ENCODE measurements at regions not wholly inside any gene's neighbourhood (a gene's known extent, or its start where the extent isn't known, plus 50 kb on each side); places are given as distances from the start of the nearest gene placed in this dataset.

DNA sequence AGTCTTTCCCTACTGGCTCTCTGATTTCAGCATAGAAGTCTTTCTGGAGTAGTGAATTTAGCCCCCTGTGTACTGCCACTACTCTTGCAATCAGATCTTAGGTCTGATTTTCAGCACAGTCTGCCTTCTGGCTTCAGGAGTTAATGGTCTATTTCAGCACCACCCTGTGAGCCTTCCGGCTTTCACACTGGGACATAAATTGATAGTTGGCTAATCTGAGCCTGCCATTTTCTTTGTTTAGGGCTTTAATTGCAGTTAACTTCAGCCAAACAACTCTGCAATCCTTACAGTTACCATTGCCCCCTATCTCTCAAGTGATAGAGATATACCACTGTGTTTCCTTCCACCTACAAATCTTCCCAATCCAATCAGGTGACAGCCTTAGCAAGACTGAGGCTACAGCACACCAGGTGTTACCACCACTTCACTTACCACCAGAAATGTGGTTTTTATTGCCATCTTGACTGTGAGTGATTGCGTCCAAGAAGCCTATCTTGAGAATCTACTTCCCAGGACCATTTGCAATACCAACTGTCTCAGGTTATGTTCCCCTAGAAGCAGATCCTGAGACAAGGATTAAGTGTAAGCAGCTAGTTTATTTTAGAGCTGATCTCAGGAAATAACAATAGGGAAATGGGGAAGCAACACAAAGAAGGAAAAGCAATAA, 51.9 kb upstream of the NEK6 start:
- FAIRE-seq, result no peak
- DNase-seq (ENCODE audit: extremely low spot score, insufficient read length, low read depth), result no peak

DNA sequence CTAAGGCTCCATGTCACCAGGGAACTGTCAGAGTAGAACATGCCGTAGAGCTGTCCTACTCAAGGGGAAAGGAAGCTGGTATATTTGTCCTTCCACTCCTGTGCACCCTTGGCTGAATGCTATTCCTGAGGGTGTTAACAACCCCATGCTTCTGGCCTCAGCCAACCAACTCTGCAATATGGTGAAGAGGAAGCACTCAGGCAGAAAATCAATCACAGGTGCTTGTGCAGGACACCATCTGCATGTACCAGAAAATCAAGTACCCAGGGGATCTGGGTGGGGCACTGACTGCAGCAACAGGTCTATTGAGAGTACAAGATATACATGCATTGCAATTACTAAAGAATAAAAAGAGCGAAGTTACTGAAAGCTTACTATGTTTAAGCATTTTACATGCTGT, 51.4 kb upstream of the NEK6 start:
- DNase-seq (ENCODE audit: extremely low spot score, insufficient read length, low read depth) (no peak), FAIRE-seq (no peak)
